HG03571 (cell line): ENCODE measurements at regions not wholly inside any gene's neighbourhood (a gene's known extent, or its start where the extent isn't known, plus 50 kb on each side); places are given as distances from the start of the nearest gene placed in this dataset.

Source experiments
- ATAC-seq: cut with Tn5 transposase; IDR thresholded peaks from one replicate; pipeline ENCODE4 v1.9.1; 2021; ENCODE audit not compliant: unreplicated experiment

DNA sequence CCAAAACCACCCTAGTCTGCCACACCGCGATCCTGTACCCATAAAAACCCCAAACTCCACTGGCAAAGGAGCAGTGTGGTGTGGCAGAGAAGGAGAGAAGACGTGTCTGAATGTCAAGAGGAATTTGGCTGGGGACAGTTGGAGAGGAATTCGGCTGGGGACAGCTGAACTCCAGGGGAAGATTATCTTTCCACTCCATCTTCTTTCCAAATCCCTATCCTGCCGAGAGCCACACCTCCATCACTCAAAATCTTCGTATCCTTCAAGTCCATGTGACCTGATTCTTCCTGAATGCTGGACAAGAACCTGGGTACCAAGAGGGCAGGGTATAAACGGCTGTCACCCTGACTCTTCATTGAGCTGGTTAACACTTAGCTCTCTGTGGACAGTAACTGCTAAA lies 448.1 kb downstream of the ARHGEF28 start:
- no peak for ATAC-seq

DNA sequence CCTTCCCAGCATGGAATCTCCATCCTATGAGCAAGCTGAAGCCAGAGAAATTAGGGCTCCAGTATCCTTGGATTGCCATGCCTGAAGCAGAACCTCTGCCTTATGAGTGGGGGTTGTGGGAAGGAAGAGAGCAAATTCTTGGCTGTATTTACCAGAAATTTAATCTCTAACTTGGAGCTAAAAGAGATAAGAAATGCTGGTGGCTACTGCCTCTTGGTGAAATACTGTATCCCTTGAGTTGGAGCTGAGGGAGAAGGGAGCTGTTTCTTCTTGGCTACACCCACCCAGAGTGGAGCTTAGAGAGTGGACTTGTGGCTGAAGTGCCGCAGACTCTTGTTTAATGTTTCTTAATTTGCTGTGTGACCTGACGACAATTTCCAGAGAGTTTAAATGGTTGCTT lies 447.3 kb downstream of the ARHGEF28 start:
- no peak for ATAC-seq

DNA sequence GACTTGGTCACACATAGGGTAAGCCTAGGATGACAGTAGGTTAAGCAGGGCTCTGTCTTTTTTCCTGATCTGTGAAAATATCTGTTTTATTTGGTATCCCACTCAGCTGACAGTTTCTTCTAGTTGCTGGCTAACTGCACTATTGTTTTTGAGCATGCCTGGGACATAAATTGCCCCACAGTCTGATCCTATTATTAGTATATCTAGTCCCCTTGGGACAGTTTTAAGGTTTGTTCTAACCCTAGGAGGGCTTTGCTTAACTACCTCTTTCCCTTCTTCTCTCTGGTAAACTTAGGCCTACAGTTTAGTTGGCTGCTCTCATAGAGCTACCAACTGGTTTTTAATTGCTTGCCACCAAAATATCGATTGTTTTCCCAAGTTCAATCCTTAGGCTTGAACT lies 446.6 kb downstream of the ARHGEF28 start:
- no peak for ATAC-seq

DNA sequence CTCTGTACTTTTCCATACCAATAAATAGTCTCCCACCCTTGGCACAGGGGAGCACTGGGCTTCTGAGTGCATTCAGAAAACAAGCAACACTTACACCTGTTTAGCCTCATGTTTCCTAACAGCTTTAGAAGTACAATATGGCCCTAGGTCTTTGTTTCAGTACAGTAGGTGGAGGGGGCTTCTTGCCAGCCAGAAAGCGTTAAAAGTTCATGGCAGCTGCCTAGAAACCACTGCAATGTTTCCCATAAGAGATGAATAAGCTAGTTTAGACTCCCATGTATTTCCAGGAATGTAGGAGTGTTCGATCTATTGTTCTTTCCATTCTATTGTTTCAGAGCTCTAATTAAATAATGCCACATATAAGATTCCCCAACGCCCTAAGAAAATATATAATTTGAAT lies 444.8 kb downstream of the ARHGEF28 start:
- no peak for ATAC-seq

DNA sequence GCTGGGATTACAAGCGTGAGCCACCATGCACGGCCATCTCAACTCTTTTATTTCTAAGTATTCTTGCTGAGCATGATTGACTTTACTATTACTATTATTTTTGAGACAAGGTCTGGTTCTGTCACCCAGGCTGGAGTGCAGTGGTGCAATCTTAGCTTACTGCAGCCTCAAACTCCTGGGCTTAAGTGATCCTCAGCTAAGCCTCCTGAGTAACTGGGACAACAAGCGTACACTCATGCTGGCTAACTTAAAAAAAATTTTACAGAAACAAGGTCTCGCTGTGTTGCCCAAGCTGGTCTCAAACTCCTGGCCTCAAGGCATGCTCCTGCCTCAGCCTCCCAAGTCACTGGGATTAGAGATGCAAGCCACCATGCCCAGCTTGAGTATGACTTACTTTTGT lies 443.7 kb downstream of the ARHGEF28 start:
- ATAC-seq, result no peak

DNA sequence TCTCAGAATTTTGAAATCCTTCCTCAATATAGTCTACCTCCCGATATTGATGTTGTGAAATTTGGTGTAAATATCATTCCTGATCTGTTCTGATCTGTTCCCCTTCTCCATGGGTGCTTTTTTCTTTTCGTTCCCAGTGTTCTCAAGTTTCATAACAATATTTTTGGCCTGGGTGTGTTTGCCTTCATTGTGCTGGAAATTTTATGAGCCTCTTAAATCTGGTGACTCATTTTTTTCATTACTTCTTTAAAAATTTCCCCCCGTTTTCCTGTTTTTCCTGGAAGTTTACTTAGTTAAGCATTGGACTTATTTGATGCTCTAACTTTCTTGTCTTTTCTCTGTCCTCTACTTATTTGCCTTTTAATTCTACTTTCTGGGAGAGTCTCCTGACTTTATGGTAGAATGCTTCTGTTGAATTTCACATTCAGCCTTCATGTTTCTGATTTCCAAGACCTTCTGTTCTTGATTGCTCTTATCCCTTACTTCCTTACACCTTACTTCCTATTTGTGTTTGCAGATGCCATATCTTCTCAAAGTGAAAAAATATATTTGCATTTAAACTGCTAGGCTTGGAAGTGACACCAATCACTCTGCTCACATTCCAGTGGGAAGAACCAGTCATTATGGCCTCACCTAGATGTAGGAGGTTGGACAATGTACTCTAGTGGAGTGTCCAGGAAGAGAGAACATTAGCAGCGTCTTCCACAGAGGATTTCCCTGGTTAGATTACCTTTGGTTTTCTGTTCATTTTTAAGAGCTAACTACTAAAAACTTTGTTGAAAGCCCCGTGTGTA lies 441.9 kb downstream of the ARHGEF28 start:
- no peak for ATAC-seq

DNA sequence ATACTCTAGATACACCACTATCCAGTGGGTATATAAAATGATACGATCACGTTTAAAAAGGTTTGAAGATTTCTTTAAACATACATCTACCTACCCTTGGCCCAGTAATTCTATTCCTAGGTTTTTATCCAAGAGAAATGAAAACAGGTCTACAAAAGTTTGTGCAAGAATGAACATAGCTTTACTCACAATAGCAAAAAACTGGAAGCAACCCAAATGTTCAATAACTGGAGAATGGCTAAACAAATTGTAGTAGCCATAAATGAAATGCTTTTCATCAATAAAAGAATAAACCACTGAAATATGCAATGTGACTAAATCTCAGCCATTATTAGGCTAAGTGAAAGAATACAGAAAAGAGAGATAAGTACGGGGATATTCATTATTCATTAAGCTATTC lies 438.9 kb downstream of the ARHGEF28 start:
- ATAC-seq, result no peak

DNA sequence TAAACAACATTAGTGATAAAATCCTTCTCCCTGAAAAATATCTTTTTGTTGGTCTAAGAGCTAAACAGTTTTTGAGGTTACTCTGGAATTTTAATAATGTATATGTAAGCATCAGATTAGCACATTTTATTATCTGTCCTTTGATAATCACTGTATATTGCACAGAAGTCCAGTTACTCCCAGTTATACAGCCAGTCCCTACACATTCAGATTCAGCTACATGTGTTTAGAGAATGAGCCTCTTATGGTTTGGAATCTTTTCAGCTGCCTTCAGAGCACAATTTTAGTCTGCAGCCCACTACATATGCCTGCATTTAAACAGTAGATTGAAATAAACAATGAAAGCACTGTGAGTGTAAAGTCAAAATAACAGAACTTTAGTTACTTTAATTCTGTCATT lies 438.2 kb downstream of the ARHGEF28 start:
- ATAC-seq, result no peak

DNA sequence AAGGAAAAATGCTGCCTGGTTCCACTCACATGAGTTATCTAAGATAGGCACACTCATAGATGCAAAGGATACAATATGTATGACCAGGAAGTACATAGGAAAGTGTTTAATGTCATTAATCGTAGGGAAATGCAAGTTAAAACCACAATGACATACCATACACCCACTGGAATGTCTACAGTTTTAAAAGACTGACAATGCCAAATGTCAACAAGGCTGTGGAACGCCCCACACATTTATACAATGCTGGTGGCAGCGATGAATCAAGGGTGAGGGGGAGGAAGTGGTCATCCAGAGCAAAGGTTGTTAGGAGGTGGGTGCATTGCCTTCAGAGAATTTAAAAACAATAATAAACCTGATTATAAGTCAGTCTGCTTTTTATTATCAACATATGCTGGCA lies 437.8 kb downstream of the ARHGEF28 start:
- no peak for ATAC-seq

DNA sequence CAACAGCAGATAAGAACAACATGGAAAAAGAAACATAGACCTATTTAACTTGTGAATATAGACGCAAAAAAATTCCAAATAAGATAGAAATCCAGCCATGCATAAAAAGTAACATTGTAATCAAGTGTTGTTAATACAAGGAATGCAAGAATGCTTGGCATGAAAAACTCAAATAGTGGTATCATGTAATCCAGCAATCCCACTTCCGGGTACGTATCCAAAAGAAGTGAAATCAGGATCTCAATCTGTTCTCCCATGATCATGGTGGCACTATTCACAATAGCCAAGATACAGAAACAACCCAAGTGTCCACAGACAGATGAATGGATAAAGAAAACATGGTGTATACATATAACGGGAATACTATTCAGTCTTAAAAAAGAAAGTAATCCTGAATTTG lies 437.4 kb downstream of the ARHGEF28 start:
- no peak for ATAC-seq

DNA sequence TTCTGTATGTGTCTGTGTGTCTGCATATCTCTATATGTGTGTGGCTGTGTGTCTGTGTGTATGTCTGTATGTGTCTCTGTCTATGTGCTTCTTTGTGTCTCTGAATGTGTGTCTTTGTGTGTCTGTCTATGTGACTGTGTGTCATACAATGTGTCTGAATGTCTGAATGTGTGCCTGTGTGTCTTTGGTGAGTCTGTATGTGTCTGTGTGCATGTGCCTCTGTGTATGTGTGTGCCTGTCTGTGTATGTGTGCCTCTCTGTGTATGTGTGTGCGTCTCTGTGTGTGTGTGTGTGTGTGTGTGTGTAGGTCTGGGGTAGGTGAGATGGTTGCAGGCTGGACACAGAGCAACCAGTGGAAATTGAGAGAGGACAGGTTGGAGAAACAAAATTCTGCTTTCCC lies 435.3 kb downstream of the ARHGEF28 start:
- ATAC-seq, result no peak

DNA sequence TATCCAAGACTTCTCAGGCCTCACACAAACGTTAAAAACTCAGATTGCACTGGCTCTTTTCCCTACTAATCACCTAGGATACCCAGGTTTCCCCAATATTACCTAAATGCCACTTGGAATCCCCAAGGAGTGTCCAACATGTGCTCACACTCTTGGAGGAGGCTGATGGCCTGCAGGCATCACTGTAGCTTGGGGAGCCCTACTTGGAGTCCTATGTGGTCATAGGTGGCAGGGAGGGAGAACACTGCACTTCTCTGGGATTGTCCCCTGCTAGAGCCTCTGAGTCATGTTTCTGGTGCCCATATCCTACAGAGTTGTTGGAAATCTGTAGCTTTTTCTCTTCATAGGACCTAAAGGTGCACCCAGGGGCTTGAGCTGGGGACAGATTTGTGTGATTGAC lies 433.7 kb downstream of the ARHGEF28 start:
- ATAC-seq, result no peak

DNA sequence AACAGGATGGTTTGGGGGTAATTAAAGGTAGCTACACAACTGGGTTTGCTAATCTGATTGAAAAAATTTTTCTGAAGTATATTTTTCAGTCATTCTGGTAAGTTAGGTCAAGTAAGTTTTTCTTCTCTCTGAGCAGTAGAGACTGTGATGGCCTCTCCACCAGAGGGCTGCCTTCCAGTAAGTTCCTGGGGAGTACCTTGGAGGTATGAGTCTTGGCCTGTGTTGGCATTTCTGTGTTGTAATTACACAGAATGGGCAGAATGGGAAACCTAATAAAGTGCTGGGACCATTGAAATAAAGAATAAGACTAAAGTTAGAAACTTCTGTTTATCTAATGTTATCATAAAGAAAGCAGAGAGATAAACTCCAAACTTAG lies 430.8 kb downstream of the ARHGEF28 start:
- no peak for ATAC-seq

DNA sequence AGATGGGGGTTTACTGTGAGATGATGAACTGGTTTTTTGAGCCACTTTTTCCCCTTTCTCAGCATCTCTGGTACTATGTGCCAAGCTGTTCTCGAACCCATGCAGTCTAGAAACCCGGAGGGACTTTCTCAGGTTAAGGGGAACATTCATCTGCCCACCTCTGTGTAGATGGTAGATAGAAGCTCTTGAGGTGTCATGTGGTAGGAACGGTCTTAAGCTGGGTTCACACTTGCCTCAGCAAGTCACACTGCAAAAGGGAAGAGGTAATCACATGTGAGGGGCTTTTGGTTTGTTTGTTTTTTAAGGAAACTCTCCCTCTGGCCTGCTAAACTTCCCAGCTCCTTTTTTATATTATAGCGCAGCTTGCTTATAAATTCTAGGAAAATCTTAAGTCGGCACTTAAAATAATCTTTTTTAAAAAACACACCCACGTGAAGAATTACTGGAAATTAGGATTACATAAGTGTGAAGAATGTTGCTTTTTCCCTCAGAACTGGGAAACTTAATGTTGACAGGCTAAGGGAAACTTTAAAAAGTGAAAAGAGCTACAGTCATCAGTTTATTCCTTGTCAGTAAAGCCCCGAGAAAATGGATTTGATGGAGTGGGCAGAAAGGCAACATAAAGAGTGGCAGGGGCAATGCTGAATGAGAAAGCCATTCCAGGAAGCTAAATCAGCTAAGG lies 430.3 kb downstream of the ARHGEF28 start:
- no peak for ATAC-seq

DNA sequence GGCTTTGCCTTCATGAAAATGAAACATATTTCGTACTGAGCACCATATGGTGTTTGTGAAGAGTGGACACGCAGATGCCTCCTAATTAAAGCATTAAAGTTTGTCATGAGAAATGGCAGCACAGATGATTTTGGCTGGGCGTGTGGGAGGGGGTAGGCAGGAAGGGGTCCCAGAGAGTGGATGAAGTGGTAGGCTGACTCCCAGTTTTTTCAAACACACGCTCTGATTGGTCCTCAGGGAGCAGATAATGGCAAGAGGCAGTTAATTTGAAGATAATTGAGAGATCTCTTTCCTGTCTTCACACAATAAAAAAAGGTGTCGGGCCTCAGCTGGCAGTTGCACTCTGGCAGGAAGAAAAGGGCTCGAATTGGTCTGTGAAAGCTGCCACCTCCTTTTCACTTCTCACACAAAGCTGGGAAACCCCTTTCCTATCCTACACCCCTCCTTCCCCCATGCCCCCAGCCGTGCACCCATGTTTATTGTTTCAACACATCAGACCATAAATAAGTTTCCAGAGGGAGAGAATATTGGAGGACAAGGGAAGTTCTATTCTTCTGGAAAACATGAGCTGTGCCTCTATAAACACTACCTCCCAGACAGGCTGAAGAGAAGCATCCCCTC lies 429.6 kb downstream of the ARHGEF28 start:
- ATAC-seq, result no peak

DNA sequence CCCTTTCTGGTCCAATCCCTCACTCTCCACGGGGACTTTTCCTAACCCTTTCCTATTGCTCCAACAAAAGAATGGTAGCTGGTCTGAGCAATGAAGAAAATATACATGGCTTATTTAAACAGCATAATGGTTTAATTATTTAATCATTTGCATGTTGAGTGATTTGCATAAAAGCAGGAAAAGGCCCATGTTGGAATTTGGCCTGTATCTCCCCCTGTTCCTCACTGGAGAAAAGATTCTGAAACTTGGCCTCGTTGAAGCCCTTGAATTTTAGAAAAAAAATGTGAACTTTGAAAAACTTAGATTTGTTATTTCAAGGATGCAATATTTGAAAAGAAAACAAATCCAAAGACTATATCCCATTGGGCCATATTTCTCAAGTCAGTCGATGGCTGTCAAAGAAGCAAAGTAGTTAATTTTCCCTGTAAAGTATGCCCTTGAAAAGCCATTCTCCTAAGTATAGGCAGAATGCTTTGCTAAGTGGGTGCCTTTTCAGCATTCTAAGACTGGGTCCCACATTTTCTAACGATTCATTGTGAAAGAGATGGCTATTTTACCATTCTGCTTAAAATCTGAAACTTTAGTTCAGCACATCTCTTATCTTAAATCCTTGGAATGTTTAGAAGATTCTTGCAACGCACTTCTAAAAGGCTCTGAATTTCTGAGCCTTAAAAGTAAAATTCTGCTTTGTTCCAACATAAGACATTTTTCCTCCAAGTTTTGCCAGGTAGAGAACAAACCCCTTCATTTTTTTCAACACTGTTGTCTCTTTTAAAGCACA lies 428.8 kb downstream of the ARHGEF28 start:
- no peak for ATAC-seq

DNA sequence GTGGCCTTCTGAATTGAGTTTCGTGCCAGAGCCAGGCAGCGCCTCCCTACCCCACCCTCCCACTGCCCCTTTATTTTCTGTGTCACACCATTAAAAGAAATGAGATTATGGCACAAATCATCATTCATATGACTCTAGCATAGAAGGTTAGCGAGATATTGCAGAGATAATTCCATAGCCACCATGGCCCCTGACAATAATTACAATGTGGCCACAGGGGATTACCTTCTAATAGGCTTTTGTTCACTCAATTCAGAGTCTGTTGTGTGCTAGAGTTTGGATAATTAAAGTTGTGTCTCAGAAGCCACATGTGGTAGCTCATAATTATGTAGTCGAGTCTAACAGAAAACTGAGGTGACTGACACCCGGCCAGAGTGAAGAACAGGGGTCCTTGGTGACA lies 428.1 kb downstream of the ARHGEF28 start:
- ATAC-seq, result no peak

DNA sequence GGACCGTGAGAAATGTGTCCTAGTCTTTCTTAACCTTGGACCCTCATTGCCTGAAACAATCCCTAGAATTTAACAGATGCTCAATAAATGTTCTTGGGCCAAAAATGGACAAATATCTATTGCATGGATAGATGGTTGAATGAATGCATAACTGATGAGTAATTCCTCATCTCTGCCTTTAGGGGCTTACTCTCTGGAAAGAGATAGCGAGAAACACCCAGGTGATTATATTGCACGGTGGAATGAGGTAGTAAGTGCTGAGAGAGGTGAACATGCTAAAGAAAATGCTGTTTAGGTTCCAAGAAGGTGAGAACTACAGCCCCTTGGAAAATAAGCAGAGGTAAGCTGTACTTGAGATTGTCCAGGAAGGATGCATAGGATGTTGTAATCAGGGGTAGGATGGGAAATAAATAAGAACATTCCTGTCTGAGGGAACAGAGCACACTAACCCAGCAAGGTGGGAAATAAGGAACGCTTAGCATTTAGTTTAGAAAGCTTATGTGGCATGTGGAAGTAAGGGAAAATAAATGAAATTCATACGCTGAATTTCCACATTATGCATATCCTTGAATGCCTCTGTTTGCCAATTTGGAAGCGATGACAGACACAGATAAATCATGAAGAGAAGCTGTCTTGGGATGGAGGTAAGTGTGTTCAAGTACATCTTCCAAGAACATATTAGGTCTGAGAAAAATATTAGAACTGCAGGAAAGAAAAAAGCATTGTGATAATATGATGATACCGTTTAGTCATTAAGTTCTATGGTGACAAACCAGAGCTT lies 426.6 kb downstream of the ARHGEF28 start:
- no peak for ATAC-seq

DNA sequence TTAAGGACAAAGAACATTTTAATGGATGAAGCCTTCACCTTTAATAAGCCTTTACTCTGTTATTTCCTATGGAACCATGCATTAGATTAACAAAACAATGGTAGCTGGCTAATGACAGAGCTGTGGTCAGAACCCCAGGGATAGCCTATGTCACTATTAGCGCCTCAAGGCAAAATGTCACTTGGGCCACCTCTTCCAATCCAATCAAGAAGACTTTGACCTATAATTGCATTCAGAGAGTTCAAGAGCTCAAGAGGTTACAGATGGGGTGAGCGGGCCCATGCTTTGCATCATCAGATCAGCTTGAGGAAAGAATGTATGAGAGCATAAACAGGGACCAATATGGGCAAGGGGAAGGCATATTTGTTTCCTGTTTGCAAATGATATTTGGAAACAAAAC lies 425.1 kb downstream of the ARHGEF28 start:
- no peak for ATAC-seq

DNA sequence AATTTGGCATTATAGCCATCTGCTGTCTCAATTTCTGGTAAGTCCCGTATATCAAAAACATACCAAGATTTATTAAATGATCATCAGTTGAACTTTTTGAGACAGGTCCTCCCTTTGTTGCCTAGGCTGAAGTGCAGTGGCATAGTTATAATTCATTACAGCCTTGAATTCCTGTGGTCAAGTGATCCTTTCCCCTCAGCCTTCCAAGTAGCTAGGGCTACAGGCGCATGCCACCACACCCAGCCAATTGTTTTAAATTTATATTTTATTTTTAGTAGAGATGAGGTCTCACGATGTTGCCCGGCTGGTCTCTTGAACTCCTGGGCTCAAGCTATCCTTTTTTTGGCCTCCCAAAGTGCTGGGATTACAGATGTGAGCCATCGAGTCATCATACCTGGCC lies 418.9 kb downstream of the ARHGEF28 start:
- ATAC-seq, result no peak

DNA sequence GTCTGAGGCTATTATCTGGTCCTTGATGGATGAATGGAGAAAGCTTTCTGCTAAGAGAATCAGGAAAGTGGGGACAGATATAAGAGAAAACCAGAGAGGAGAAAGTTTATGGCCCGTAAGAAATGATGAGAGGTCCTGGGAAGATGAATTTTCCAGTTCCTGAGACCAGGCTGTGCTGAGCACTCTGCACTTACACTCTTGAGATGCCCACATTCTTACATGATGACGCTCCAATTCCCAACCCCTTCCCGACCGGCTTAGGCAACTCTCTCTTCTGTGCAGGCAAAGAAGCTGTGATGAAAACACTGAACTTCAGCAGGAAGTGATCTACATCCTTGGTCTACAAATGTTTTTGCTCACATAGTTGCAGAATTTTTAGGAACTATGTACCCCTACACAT lies 417.0 kb downstream of the ARHGEF28 start:
- ATAC-seq, result no peak
